ENCODE measurements at regions not wholly inside any gene's neighbourhood (a gene's known extent, or its start where the extent isn't known, plus 50 kb on each side); places are given as distances from the start of the nearest gene placed in this dataset.

GRCh38 chr2:71776227-71776626 is 322.9 kb downstream of the DYSF start:
- Mint-ChIP-seq H3K4me1 (ENCODE audit: low read depth, unreplicated experiment) (no peaks in the 10 kb centered on the region), H3K27me3 (ENCODE audit: unreplicated experiment) (peaks cover 36% of the 10 kb centered on the region), H3K27ac (ENCODE audit: unreplicated experiment) (no peak overlapping the region), H3K9me3 (ENCODE audit: low read depth, unreplicated experiment) (no peaks in the 10 kb centered on the region), H3K4me3 (ENCODE audit: low read depth, unreplicated experiment) (no peak overlapping the region), H3K36me3 (ENCODE audit: insufficient read depth, unreplicated experiment) (no peaks in the 10 kb centered on the region)
- intact Hi-C loops (cut with micrococcal nuclease; ENCODE audit: unreplicated experiment), result no loop called here
- TF ChIP-seq CTCF (IDR thresholded peaks at IDR 0.05; ENCODE audit: unreplicated experiment), result no peak
- DNase-seq, result no peak
- no TSS peak for BruUV-seq (replicated peaks)
- CTCF ChIA-PET, result interaction anchor here (0.9 kb wide), 1 partner anchor 374 kb away, joined by 3 read pairs; no protein-coding TSS in a partner anchor

GRCh38 chr2:71773218-71773617 is 319.9 kb downstream of the DYSF start:
- no peak for DNase-seq
- Mint-ChIP-seq H3K27ac (ENCODE audit: unreplicated experiment) (no peak overlapping the region), H3K9me3 (ENCODE audit: low read depth, unreplicated experiment) (peaks cover 3% of the 10 kb centered on the region), H3K36me3 (ENCODE audit: insufficient read depth, unreplicated experiment) (no peaks in the 10 kb centered on the region), H3K27me3 (ENCODE audit: unreplicated experiment) (peaks cover 7% of the 10 kb centered on the region), H3K4me3 (ENCODE audit: low read depth, unreplicated experiment) (no peak overlapping the region), H3K4me1 (ENCODE audit: low read depth, unreplicated experiment) (no peaks in the 10 kb centered on the region)
- no TSS peak for BruUV-seq (replicated peaks)
- CTCF ChIA-PET, result interaction anchor here (0.6 kb wide), 1 partner anchor 10 kb away, joined by 4 read pairs; no protein-coding TSS in a partner anchor
- no peak for TF ChIP-seq CTCF (IDR thresholded peaks at IDR 0.05; ENCODE audit: unreplicated experiment)
- intact Hi-C loops (cut with micrococcal nuclease; ENCODE audit: unreplicated experiment), result no loop called here

GRCh38 chr2:71772510-71773172 is 319.3 kb downstream of the DYSF start:
- no peak overlapping the region for H3K27ac Mint-ChIP-seq (ENCODE audit: unreplicated experiment)
- CTCF ChIA-PET, result interaction anchor here (0.6 kb wide), 1 partner anchor 9 kb away, joined by 4 read pairs; no protein-coding TSS in a partner anchor
- peaks cover 7% of the 10 kb centered on the region for H3K27me3 Mint-ChIP-seq (ENCODE audit: unreplicated experiment)
- intact Hi-C loops (cut with micrococcal nuclease; ENCODE audit: unreplicated experiment), result no loop called here
- peaks cover 3% of the 10 kb centered on the region for H3K9me3 Mint-ChIP-seq (ENCODE audit: low read depth, unreplicated experiment)
- DNase-seq, result no peak
- H3K4me3 Mint-ChIP-seq (ENCODE audit: low read depth, unreplicated experiment), result no peak overlapping the region
- H3K36me3 Mint-ChIP-seq (ENCODE audit: insufficient read depth, unreplicated experiment), result no peaks in the 10 kb centered on the region
- no peaks in the 10 kb centered on the region for H3K4me1 Mint-ChIP-seq (ENCODE audit: low read depth, unreplicated experiment)
- no TSS peak for BruUV-seq (replicated peaks)
- no peak for TF ChIP-seq CTCF (IDR thresholded peaks at IDR 0.05; ENCODE audit: unreplicated experiment)

GRCh38 chr2:71767663-71768062 is 314.3 kb downstream of the DYSF start:
- no peaks in the 10 kb centered on the region for H3K36me3 Mint-ChIP-seq (ENCODE audit: insufficient read depth, unreplicated experiment)
- intact Hi-C loops (cut with micrococcal nuclease; ENCODE audit: unreplicated experiment), result no loop called here
- H3K4me3 Mint-ChIP-seq (ENCODE audit: low read depth, unreplicated experiment), result no peak overlapping the region
- H3K9me3 Mint-ChIP-seq (ENCODE audit: low read depth, unreplicated experiment), result peaks cover 3% of the 10 kb centered on the region
- TF ChIP-seq CTCF (IDR thresholded peaks at IDR 0.05; ENCODE audit: unreplicated experiment), result no peak
- CTCF ChIA-PET, result no interaction called here
- DNase-seq, result no peak
- peaks cover 33% of the 10 kb centered on the region for H3K27me3 Mint-ChIP-seq (ENCODE audit: unreplicated experiment)
- H3K4me1 Mint-ChIP-seq (ENCODE audit: low read depth, unreplicated experiment), result no peaks in the 10 kb centered on the region
- no peak overlapping the region for H3K27ac Mint-ChIP-seq (ENCODE audit: unreplicated experiment)
- BruUV-seq (replicated peaks), result no TSS peak

Measured in Calu3 (cell line).